Ishikawa (cell line): ENCODE measurements at regions not wholly inside any gene's neighbourhood (a gene's known extent, or its start where the extent isn't known, plus 50 kb on each side); places are given as distances from the start of the nearest gene placed in this dataset.

Experiments
- CEBPB ChIP-seq: IDR thresholded peaks from 2 replicates; pipeline ENCODE4 v1.6.1; 2012
- CREB1 ChIP-seq: IDR thresholded peaks from 2 replicates; pipeline ENCODE4 v1.6.1; 2012; ENCODE audit warnings: low read depth
- EGR1 ChIP-seq: IDR thresholded peaks from 2 replicates; pipeline ENCODE4 v1.6.1; 2012
- EP300 ChIP-seq: IDR thresholded peaks from 2 replicates; pipeline ENCODE4 v1.6.1; 2012; ENCODE audit warnings: borderline replicate concordance
- FOXM1 ChIP-seq: IDR thresholded peaks from 2 replicates; pipeline ENCODE4 v1.6.1; 2012; ENCODE audit warnings: low read depth, borderline replicate concordance
- MAX ChIP-seq: IDR thresholded peaks from 2 replicates; pipeline ENCODE4 v1.6.1; 2012
- NFIC ChIP-seq: IDR thresholded peaks from 2 replicates; pipeline ENCODE4 v1.6.1; 2012
- RAD21 ChIP-seq: IDR thresholded peaks from 2 replicates; pipeline ENCODE4 v1.6.1; 2012; ENCODE audit warnings: low read depth
- REST ChIP-seq: IDR thresholded peaks from 2 replicates; pipeline ENCODE4 v1.6.1; 2012; ENCODE audit warnings: low read depth, mild to moderate bottlenecking
- TAF1 ChIP-seq: IDR thresholded peaks from 2 replicates; pipeline ENCODE4 v1.6.1; 2012; ENCODE audit warnings: low read depth, mild to moderate bottlenecking
- TCF12 ChIP-seq: IDR thresholded peaks from 2 replicates; pipeline ENCODE4 v1.6.1; 2012; ENCODE audit warnings: low read depth
- TEAD4 ChIP-seq: IDR thresholded peaks from 2 replicates; pipeline ENCODE4 v1.6.1; 2012
- USF1 ChIP-seq: IDR thresholded peaks from 2 replicates; pipeline ENCODE4 v1.6.1; 2012
- YY1 ChIP-seq: IDR thresholded peaks from 2 replicates; pipeline ENCODE4 v1.6.1; 2012; ENCODE audit warnings: low read depth
- ZBTB7A ChIP-seq: IDR thresholded peaks from 2 replicates; pipeline ENCODE4 v1.6.1; 2012; ENCODE audit warnings: low read depth

GRCh38 chr2:38243186-38243880, 133.7 kb downstream of the ATL2 start:
- no peak for TF ChIP-seq RAD21
- no peak for TF ChIP-seq ZBTB7A
- no peak for TF ChIP-seq EP300
- TF ChIP-seq TAF1 = no peak
- TF ChIP-seq CREB1 = no peak
- no peak for TF ChIP-seq MAX
- no peak for TF ChIP-seq CEBPB
- TF ChIP-seq TCF12 = no peak
- TF ChIP-seq USF1 = no peak
- TF ChIP-seq YY1 = no peak
- no peak for TF ChIP-seq REST
- no peak for TF ChIP-seq TEAD4
- no peak for TF ChIP-seq NFIC
- TF ChIP-seq EGR1 = no peak
- TF ChIP-seq FOXM1 = no peak

- TF ChIP-seq REST = no peak
- no peak for TF ChIP-seq EGR1
- TF ChIP-seq TCF12 = no peak
- TF ChIP-seq TEAD4 = no peak
- no peak for TF ChIP-seq CEBPB
- TF ChIP-seq MAX = no peak
- no peak for TF ChIP-seq EP300
- TF ChIP-seq ZBTB7A = no peak
Measured at GRCh38 chr2:38239452-38239851, 137.6 kb downstream of the ATL2 start.

- TF ChIP-seq EGR1 (no peak), EP300 (no peak), TEAD4 (no peak), RAD21 (no peak), CREB1 (no peak), USF1 (no peak), TCF12 (no peak), REST (no peak)
Measured at GRCh38 chr2:38237311-38237710, 139.8 kb downstream of the ATL2 start.

GRCh38 chr2:38233231-38233983, 143.7 kb downstream of the ATL2 start:
- TF ChIP-seq NFIC (no peak), EP300 (0 out of 2 replicates have a peak, but pooled peaks have one; percentile 11)

GRCh38 chr2:38232454-38232853, 144.6 kb downstream of the ATL2 start:
- TF ChIP-seq NFIC (no peak), REST (no peak), ZBTB7A (no peak), EGR1 (no peak), CEBPB (no peak)
